Body of pancreas (tissue), 4 donors: ENCODE measurements at regions not wholly inside any gene's neighbourhood (a gene's known extent, or its start where the extent isn't known, plus 50 kb on each side); places are given as distances from the start of the nearest gene placed in this dataset.

Experiments
- POLR2A ChIP-seq, 3 donors: fragments of 450-650 bp; IDR thresholded peaks; one replicate each; pipeline ENCODE4 v1.6.1; 2016; ENCODE audit warnings: antibody characterized with exemption in 3 of 3, mild to moderate bottlenecking in 2 of 3
- TF ChIP-seq, protein P1 (sequence below), 7 experiments: fragments of 450-650 bp in 4 of 7; fragments of 200-600 bp in 3 of 7; sonication (generic) in 3 of 7; IDR thresholded peaks; one replicate each; pipeline ENCODE4 v1.5.1; 2016 to 2019; ENCODE audit warnings: antibody characterized with exemption in 7 of 7

DNA sequence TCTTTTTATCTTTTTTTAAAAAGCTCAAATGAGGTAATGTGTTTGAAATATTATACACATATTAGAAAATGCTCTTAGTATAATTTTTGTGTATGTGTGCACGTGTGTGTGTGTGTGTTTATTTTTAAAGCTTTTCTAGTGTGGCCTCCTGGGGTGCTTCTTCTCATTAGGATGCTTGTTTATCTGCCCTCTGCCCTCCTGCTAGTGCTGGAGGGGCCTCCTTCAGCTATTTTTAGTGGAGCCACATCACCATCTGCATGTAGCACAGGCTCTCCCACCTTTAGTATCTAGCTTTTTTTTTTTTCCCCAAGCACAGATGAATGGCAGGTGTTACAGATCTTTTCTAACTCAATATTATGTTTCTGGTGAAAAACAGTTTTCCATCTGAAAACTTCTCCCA lies 155.7 kb upstream of the TMEM229A start:
- TF ChIP-seq, protein P1, sequence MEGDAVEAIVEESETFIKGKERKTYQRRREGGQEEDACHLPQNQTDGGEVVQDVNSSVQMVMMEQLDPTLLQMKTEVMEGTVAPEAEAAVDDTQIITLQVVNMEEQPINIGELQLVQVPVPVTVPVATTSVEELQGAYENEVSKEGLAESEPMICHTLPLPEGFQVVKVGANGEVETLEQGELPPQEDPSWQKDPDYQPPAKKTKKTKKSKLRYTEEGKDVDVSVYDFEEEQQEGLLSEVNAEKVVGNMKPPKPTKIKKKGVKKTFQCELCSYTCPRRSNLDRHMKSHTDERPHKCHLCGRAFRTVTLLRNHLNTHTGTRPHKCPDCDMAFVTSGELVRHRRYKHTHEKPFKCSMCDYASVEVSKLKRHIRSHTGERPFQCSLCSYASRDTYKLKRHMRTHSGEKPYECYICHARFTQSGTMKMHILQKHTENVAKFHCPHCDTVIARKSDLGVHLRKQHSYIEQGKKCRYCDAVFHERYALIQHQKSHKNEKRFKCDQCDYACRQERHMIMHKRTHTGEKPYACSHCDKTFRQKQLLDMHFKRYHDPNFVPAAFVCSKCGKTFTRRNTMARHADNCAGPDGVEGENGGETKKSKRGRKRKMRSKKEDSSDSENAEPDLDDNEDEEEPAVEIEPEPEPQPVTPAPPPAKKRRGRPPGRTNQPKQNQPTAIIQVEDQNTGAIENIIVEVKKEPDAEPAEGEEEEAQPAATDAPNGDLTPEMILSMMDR (IDR thresholded peaks at IDR 0.05), result no peak
- TF ChIP-seq POLR2A (IDR thresholded peaks at IDR 0.05), result no peak
